Large intestine (tissue), 3 donors: ENCODE measurements at regions not wholly inside any gene's neighbourhood (a gene's known extent, or its start where the extent isn't known, plus 50 kb on each side); places are given as distances from the start of the nearest gene placed in this dataset.

Experiments used
- DNase-seq, 2 donors: peaks; one replicate each; pipeline versions ENCODE4 v3.0.0 to v3.0.0-alpha.2; 2013
- H3K27ac ChIP-seq: one replicate; pipeline ENCODE4 v1.5.1; 2013; ENCODE audit warnings: low read length
- H3K27me3 ChIP-seq: 2 replicates; pipeline ENCODE4 v1.6.1; 2013; ENCODE audit warnings: low read length; ENCODE audit not compliant: control insufficient read depth, insufficient read depth
- H3K36me3 ChIP-seq: 2 replicates; pipeline ENCODE4 v1.6.1; 2013; ENCODE audit warnings: low read length; ENCODE audit not compliant: control insufficient read depth, insufficient read depth
- H3K4me1 ChIP-seq: one replicate; pipeline ENCODE4 v1.6.1; 2013; ENCODE audit warnings: low read length; ENCODE audit not compliant: control insufficient read depth, insufficient read depth
- H3K4me3 ChIP-seq: one replicate; pipeline ENCODE4 v1.5.1; 2013; ENCODE audit warnings: low read length
- H3K9me3 ChIP-seq: one replicate; pipeline ENCODE4 v1.6.1; 2013; ENCODE audit warnings: mild to moderate bottlenecking, low read depth, low read length, moderate library complexity; ENCODE audit not compliant: control insufficient read depth
- WGBS: methylation state at CpG from one replicate; pipeline ENCODE4 v1.1.5; 2013; ENCODE audit warnings: low lambda C conversion rate; ENCODE audit not compliant: insufficient coverage; 5-methylcytosine and 5-hydroxymethylcytosine counted together

DNA sequence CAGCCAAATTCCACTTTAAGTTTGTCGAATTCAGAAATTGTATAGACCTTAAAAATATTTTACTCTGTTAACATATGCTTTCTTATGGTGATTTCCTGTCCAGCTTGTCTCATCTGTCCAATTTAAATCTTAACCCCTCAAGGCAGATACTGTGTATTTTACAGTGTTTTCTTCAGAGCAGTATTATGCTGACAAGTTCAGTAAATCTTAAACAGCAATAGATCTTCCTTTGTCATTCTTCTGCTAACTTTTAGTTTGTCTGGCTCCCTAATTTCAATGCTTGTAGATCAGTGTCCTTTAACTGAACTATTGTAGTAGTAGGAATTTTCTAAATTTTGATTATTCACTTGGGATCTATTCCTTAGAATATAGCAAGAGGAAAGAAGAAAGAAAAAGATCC lies 52.8 kb upstream of the MEIS1 start:
- no peak overlapping the region for H3K27ac ChIP-seq
- no peak overlapping the region for H3K4me3 ChIP-seq
- 90% methylated on average over 1 of the region's 1 CpG for WGBS
- no peaks in the 10 kb centered on the region for H3K9me3 ChIP-seq
- H3K4me1 ChIP-seq: no peaks in the 10 kb centered on the region
- H3K27me3 ChIP-seq: peaks cover 2% of the 10 kb centered on the region
- H3K36me3 ChIP-seq: no peaks in the 10 kb centered on the region
- DNase-seq: no peak

DNA sequence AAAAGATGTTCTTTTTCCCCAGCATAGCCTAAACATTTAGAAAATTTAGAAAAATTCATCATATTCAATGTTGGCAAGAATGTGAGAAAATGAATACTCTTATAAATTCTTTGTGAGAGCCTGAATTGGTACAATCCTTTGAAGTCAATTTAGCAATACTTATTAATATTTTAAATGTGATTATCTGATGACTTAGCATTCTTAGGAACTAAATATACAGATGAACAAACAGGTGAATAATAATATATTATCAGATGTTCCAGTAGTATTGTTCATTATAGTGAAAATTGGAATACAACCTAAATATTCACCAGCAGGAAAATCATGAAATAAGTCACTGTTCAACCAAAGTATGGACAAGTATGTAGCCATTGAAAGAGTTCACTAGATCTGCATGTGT lies 55.5 kb upstream of the MEIS1 start:
- no peak overlapping the region for H3K4me3 ChIP-seq
- DNase-seq: no peak
- no peaks in the 10 kb centered on the region for H3K36me3 ChIP-seq
- no peaks in the 10 kb centered on the region for H3K4me1 ChIP-seq
- H3K27me3 ChIP-seq: peaks cover 2% of the 10 kb centered on the region
- no peaks in the 10 kb centered on the region for H3K9me3 ChIP-seq
- no peak overlapping the region for H3K27ac ChIP-seq

- H3K4me1 ChIP-seq: no peaks in the 10 kb centered on the region
- H3K9me3 ChIP-seq: no peaks in the 10 kb centered on the region
- no peaks in the 10 kb centered on the region for H3K36me3 ChIP-seq
- no peak overlapping the region for H3K27ac ChIP-seq
- H3K4me3 ChIP-seq: no peak overlapping the region
- DNase-seq: no peak
- 97% methylated on average over 4 of the region's 6 CpGs for WGBS
- H3K27me3 ChIP-seq: peaks cover 4% of the 10 kb centered on the region
Observed at GRCh38 chr2:66377832-66378231, 57.1 kb upstream of the MEIS1 start.

DNA sequence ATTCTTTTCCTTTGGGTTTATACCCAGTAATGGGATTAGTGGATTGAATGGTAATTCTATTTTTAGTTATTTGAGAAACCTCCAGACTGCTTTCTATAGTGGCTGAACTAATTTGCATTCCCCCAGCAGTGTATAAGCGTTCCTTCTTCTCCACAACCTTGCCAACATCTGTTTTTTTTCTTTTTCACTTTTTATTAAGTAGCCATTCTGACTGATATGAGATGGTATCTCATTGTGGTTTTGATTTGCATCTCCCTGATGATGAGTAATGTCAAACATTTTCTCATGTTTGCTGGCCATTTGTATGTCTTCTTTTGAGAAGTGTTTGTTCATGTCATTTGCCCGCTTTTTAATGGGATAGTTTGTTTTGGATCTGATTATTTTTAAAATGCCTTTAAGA lies 64.1 kb upstream of the MEIS1 start:
- no peaks in the 10 kb centered on the region for H3K9me3 ChIP-seq
- H3K4me1 ChIP-seq: no peaks in the 10 kb centered on the region
- WGBS: 92% methylated on average over 2 of the region's 2 CpGs
- H3K4me3 ChIP-seq: no peak overlapping the region
- H3K27ac ChIP-seq: no peak overlapping the region
- peaks cover 2% of the 10 kb centered on the region for H3K27me3 ChIP-seq
- no peaks in the 10 kb centered on the region for H3K36me3 ChIP-seq
- no peak for DNase-seq

GRCh38 chr2:66366619-66367018 lies 68.3 kb upstream of the MEIS1 start:
- H3K4me3 ChIP-seq: no peak overlapping the region
- WGBS: no CpG with 5 or more reads among the region's 2 CpGs

DNA sequence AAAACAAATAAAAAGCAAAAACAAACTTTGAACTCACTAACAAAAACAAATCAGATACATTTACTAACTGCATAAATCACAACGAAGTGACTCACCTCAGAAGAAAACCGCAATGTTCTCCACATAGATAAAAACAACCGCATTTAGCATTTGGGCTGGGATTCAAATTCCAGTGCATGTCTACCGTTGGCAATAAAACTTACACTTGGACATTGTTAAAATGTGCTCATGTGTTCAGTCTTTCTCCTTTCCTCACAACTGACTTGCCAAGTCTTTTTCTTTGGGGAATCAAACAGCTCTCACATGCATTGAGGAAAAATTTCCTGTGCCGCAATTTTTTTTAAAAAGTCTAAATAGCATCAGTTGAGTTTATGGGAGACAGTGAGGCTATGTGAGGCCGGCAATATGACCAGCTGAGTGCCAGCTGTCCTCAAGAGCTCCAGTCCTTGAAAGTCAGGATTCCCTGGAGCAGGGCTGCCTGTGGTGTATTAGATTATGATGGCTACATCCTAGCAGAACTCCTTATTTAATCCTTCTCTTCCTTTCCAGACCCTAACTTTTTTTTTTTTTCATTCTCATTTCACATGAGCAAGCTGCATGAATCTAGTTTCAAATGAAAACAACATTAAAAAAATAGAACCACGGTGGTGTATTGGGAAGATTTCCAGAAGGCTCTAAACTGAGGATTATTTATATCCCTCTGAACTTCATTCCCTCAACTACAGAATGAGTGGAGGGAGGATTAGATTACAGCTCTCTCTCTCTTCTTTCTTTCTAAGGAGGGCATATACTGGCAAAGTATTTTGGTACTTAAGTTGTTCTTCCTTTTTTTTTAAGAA lies 70.2 kb upstream of the MEIS1 start:
- Histone ChIP-seq H3K27ac (no peak overlapping the region), H3K9me3 (no peaks in the 10 kb centered on the region), H3K4me3 (no peak overlapping the region), H3K36me3 (no peaks in the 10 kb centered on the region), H3K4me1 (no peaks in the 10 kb centered on the region), H3K27me3 (no peaks in the 10 kb centered on the region)
- 73% methylated on average over 3 of the region's 7 CpGs for WGBS
- DNase-seq: peak in 1 of 2 donors; percentile 3

More at GRCh38 chr2:66366619-66367018, 68.3 kb upstream of the MEIS1 start:
- Histone ChIP-seq H3K36me3 (no peaks in the 10 kb centered on the region), H3K27me3 (no peaks in the 10 kb centered on the region), H3K27ac (no peak overlapping the region), H3K4me1 (no peaks in the 10 kb centered on the region), H3K9me3 (no peaks in the 10 kb centered on the region)
- no peak for DNase-seq

- Histone ChIP-seq H3K36me3 (no peaks in the 10 kb centered on the region), H3K4me3 (no peak overlapping the region), H3K27me3 (no peaks in the 10 kb centered on the region), H3K9me3 (no peaks in the 10 kb centered on the region), H3K4me1 (no peaks in the 10 kb centered on the region), H3K27ac (no peak overlapping the region)
- WGBS: no CpG with 5 or more reads among the region's 6 CpGs
- no peak for DNase-seq
Observed at GRCh38 chr2:66362701-66363100, 72.2 kb upstream of the MEIS1 start.

- Histone ChIP-seq H3K27ac (peak overlapping the region; percentile 21), H3K36me3 (no peaks in the 10 kb centered on the region), H3K4me3 (no peak overlapping the region), H3K9me3 (no peaks in the 10 kb centered on the region), H3K4me1 (peaks cover 8% of the 10 kb centered on the region), H3K27me3 (no peaks in the 10 kb centered on the region)
- DNase-seq: peak; percentile 67 to 77
- 0% methylated on average over 1 of the region's 4 CpGs for WGBS
Observed at GRCh38 chr2:66346231-66346664, 88.7 kb upstream of the MEIS1 start.

- WGBS: no CpG with 5 or more reads among the region's 1 CpG
- H3K27ac ChIP-seq: no peak overlapping the region
- no peak for DNase-seq
Observed at GRCh38 chr2:66344087-66344663, 90.8 kb upstream of the MEIS1 start.

GRCh38 chr2:66343259-66343658 lies 91.7 kb upstream of the MEIS1 start:
- no CpG with 5 or more reads among the region's 1 CpG for WGBS
- DNase-seq: no peak
- H3K4me3 ChIP-seq: no peak overlapping the region
- no peaks in the 10 kb centered on the region for H3K36me3 ChIP-seq
- no peak overlapping the region for H3K27ac ChIP-seq
- no peaks in the 10 kb centered on the region for H3K27me3 ChIP-seq
- H3K4me1 ChIP-seq: peaks cover 8% of the 10 kb centered on the region
- no peaks in the 10 kb centered on the region for H3K9me3 ChIP-seq

More at GRCh38 chr2:66344087-66344663, 90.8 kb upstream of the MEIS1 start:
- peaks cover 8% of the 10 kb centered on the region for H3K4me1 ChIP-seq
- no peak overlapping the region for H3K4me3 ChIP-seq
- H3K9me3 ChIP-seq: no peaks in the 10 kb centered on the region
- H3K36me3 ChIP-seq: no peaks in the 10 kb centered on the region
- no peaks in the 10 kb centered on the region for H3K27me3 ChIP-seq

GRCh38 chr2:66340521-66340920 lies 94.4 kb upstream of the MEIS1 start:
- H3K36me3 ChIP-seq: no peaks in the 10 kb centered on the region
- no CpG with 5 or more reads among the region's 5 CpGs for WGBS
- DNase-seq: no peak

More at GRCh38 chr2:66340521-66340920, 94.4 kb upstream of the MEIS1 start:
- Histone ChIP-seq H3K27ac (no peak overlapping the region), H3K4me1 (peaks cover 2% of the 10 kb centered on the region), H3K9me3 (no peaks in the 10 kb centered on the region), H3K4me3 (no peak overlapping the region), H3K27me3 (no peaks in the 10 kb centered on the region)
